ENCODE measurements at regions not wholly inside any gene's neighbourhood (a gene's known extent, or its start where the extent isn't known, plus 50 kb on each side); places are given as distances from the start of the nearest gene placed in this dataset.
"Not testable (repeated sequence)": the region's sequence is repeated elsewhere in the genome, so short reads cannot be mapped to it uniquely, and the experiment has no call there.

DNA sequence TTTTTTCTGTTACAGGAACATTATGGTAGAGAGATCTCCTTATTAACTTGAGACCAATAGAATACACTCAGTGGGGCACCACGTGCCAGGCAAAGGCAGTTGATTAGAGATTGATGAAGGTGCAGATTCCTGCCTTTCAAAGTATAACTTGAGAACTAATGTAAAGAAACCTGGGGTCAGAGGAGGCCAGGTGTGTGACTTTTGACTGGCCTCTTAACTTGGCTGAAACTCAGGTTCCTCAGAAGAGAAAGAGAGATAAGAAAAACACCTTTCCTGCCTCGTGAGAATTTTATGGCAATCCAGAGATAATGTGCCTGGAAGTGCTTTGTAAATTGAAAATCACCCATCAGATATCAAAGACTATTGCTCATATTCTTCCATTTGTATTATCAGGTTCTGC lies 110.7 kb upstream of the GZMB start:
- no peak for DNase-seq

- no peak for DNase-seq
Measured at GRCh38 chr14:24741871-24742270, 107.9 kb upstream of the GZMB start.

- DNase-seq: no peak
Measured at GRCh38 chr14:24735984-24736630, 102.1 kb upstream of the GZMB start.

- DNase-seq: no peak
Measured at GRCh38 chr14:24734917-24735500, 101.0 kb upstream of the GZMB start.

GRCh38 chr14:24726480-24726879 lies 92.5 kb upstream of the GZMB start:
- no peak for DNase-seq

- DNase-seq: no peak
Measured at GRCh38 chr14:24725311-24725710, 91.3 kb upstream of the GZMB start.

DNA sequence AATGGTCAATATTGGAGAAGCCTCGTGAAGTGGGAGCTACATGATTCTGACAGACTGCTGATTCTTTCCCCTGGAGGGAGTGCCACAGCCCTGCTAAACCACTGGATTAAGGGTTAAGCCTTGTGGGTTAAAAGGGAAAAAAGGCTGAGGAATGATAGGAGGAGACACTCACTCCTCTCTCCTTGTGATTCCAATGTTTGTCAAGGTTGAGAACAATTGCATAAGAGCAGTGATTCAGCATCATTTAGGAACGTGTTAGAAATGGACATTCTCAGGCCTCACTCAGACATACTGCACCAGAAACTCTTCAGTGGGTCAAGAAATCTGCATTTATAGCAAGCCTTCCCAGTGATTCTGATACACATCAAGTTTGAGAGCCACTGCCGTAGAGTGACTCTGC lies 87.8 kb upstream of the GZMB start:
- DNase-seq: no peak

DNA sequence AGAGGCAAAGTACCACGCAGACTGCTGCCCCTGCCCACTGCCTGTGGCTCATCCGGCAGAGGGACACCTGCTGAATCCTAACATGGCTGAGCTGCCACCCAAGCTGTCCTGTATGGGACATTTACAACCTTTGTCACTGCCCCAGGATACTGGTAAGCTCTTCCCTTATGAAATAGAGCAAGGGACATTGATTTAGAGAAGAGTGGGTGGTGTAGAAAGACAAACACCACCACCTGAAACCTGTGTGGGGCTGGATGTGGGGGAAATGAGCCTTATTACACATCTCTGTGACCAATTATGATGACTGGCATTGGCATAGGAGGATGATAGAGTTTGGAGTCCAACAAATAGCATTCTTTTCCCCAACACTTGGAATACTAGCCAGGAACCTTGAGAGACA lies 81.2 kb upstream of the GZMB start:
- DNase-seq: no peak

DNA sequence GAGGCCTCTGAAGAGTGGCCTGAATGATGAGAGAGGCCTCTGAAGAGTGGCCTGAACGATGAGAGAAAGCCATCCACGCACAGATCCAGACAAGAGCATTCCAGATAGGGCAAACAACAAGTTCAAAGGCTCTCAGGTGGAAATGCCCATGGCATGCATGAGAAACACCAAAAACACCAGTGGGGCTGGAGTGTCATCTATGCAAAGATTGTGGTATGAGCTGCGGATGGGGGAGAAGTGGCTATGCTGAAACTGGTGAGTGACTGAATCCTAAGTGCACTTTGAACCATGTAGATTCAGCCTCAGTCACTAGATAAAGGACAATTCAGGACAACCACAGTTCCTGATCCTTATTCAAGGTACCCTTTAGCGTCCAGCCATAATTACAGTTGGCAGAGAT lies 79.4 kb upstream of the GZMB start:
- no peak for DNase-seq

DNA sequence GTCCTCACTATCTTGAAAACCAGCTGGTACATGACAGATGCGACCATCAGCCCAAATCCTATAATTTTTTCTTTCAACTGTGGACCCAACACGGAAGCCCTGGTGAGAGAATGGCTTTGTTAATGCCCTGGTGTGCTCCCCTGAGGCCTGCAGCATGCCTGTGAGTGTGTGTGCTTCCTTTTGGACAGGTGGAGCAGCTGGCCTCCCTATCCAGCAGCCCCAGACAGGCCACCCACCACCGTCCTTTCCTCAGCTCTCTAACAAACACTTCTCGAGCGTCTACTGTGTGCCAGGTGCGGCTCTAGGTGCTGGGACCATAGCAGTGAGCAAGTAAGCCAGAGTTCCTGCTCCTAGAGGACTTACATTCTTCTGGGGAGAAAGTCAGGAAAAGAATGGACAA lies 78.9 kb upstream of the GZMB start:
- DNase-seq: no peak

GRCh38 chr14:24712374-24712773 lies 78.4 kb upstream of the GZMB start:
- DNase-seq: no peak

GRCh38 chr14:24710403-24711112 lies 76.6 kb upstream of the GZMB start:
- DNase-seq: peak; percentile 34 to 36

GRCh38 chr14:24708684-24709083 lies 74.7 kb upstream of the GZMB start:
- no peak for DNase-seq

DNA sequence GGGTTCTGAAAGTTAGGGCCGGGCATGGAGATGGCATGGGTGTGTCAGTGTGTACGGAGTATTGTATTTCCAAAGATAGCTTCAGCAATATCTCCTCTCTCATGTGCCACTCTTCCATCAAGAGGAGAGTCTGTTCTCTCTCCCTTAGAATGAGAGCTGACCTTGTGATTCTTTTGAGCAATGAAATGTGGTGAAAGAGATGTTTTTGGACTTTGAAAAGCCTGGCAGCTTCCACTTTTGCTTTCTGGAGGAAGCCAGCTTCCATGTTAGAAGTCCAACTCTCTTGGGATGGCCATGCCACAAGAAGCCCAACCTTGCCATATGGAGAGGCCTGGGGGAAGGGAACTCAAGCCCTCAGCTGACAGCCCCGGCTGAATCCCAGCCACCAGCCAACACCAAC lies 72.4 kb upstream of the GZMB start:
- DNase-seq: no peak

DNA sequence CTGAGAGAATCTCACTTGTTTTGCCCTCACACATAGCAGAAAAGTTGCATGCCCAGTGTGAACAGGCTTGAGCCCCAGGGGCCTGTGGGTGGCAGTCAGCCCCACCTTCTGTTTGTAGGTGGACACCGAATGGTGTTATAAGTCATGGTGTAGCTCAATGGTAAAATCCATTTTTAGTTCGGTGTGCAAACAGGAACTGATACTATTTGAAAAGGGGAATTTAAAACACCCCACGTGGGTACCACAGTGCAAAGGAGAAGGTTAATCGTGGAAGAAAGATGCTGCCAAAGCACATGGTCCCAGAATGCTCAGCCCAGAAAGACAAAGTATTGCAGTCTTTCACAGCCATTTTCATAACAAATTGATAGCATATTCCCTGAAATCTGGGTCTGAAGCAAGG lies 71.8 kb upstream of the GZMB start:
- DNase-seq: no peak

DNA sequence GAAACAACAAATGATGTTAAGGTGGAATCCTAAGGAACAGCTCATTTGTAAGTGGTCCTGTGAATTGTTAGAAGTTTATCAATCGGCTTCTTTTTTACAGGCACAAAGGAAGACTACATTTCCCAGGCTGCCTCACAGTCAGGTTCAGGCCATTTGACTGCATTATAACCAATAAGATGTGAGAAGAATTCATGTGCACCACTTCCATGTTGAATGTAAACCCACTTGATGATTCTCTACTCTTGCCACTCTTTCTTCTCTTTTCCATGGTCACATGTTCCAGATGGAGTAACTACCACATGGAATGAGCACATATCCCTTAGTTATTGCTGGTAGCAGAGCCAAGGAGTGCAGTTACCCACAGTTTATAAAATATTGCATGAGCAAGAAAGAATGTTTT lies 67.1 kb upstream of the GZMB start:
- DNase-seq: no peak

DNA sequence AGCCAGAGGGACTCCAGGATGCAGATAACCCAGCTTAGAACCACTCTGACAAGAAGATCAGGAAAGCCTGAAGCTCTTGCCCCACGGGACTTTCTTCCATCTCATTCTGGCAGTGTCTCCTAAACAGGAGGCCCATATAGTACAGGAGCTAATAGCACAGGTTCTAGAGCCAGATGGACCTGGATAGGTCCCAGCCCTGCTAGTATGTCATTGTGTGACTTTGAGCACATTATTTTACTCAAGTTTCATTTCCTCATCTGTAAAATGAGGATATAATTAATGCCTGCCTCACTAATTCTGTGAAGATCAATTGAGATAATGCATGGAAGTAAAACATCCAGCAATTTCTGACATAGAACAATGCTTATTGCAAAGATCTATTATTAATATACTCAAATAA lies 66.5 kb upstream of the GZMB start:
- DNase-seq: no peak

GRCh38 chr14:24699052-24699451 lies 65.1 kb upstream of the GZMB start:
- no peak for DNase-seq

- DNase-seq: not testable (repeated sequence)
Measured at GRCh38 chr14:24696280-24696920, 62.4 kb upstream of the GZMB start.

GRCh38 chr14:24695265-24696241 lies 61.6 kb upstream of the GZMB start:
- no peak for DNase-seq

- no peak for DNase-seq
Measured at GRCh38 chr14:24694680-24695079, 60.7 kb upstream of the GZMB start.

- DNase-seq: no peak
Measured at GRCh38 chr14:24693983-24694382, 60.0 kb upstream of the GZMB start.

GRCh38 chr14:24693353-24693737 lies 59.4 kb upstream of the GZMB start:
- no peak for DNase-seq
